SK-N-MC (cell line): ENCODE measurements at regions not wholly inside any gene's neighbourhood (a gene's known extent, or its start where the extent isn't known, plus 50 kb on each side); places are given as distances from the start of the nearest gene placed in this dataset.

Experiments used
- DNase-seq: peaks from one replicate; pipeline ENCODE4 v3.0.0-alpha.2; 2011; ENCODE audit warnings: low read depth, low spot score
- H3K27ac ChIP-seq: fragments of 200-600 bp; sonication (generic); 2 replicates; pipeline ENCODE4 v1.5.1; 2016; ENCODE audit warnings: mixed run types
- H3K36me3 ChIP-seq: fragments of 200-600 bp; sonication (generic); 2 replicates; pipeline ENCODE4 v1.6.1; 2017; ENCODE audit warnings: antibody characterized with exemption, low read length, mixed read lengths; ENCODE audit not compliant: insufficient read depth
- H3K4me3 ChIP-seq: fragments of 200-600 bp; sonication (generic); 2 replicates; pipeline ENCODE4 v1.5.1; 2016
- H3K9ac ChIP-seq: fragments of 200-600 bp; sonication (generic); 2 replicates; pipeline ENCODE4 v1.8.0; 2017; ENCODE audit warnings: mixed run types, mixed read lengths; ENCODE audit not compliant: insufficient read length
- H3K9me3 ChIP-seq: fragments of 200-600 bp; sonication (generic); 2 replicates; pipeline ENCODE4 v1.6.1; 2017; ENCODE audit warnings: low read depth, mild to moderate bottlenecking, antibody characterized with exemption, low read length, moderate library complexity, mixed read lengths
- EZH2 ChIP-seq: fragments of 200-600 bp; sonication (generic); IDR thresholded peaks from one replicate; pipeline ENCODE4 v1.6.1; 2017; ENCODE audit warnings: antibody characterized with exemption
- FOXP2 ChIP-seq: optimal IDR thresholded peaks from 2 replicates; pipeline ENCODE3; 2011; ENCODE audit warnings: mild to moderate bottlenecking, moderate library complexity; ENCODE audit not compliant: insufficient read depth; ENCODE audit errors: extremely low read length, control extremely low read depth
- POLR2AphosphoS5 ChIP-seq: IDR thresholded peaks from 2 replicates; pipeline ENCODE4 v1.6.1; 2012; ENCODE audit warnings: mild to moderate bottlenecking, low read depth, low read length, borderline replicate concordance

DNA sequence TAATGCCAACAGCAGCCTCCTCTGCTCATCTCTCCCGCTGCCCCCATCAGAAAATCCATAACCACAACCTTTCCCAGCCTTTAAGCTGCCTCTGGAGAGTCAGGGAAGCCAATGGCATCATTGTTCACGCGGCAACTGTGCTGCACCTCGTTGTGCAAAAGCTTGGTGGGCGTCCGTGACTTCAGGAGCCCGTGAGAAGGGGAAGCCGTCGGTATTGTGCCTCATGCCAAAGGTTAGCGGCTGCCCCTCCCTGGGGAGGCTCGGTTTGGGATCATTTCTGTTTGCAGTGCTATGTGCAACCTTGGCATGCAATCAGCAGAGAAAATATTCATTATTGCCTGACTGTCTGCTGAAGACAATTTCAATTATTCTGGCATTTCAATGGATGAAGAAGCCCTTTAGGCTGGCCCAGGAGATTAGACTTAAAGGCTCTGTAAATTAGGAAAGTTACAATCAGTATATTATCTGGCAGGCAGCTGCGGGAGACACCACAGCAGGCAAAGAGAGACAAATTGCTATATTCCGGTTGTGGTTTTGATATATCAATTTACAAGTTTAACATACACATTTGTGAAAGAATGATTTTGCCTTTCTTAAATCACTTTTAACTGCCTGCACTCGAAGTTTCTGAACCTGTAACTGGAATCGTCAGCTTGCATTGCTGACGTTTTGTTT, 244.5 kb downstream of the GATA3 start:
- TF ChIP-seq FOXP2 (no peak), POLR2AphosphoS5 (no peak; the same call in 1 of the 2 replicates), EZH2 (no peak)
- H3K9me3 ChIP-seq, result no peaks in the 10 kb centered on the region
- H3K27ac ChIP-seq, result no peak overlapping the region
- H3K4me3 ChIP-seq, result peak overlapping the region; percentile 43; the same call in 1 of the 2 replicates
- no peaks in the 10 kb centered on the region for H3K36me3 ChIP-seq
- DNase-seq, result peak; percentile 20
- no peak overlapping the region for H3K9ac ChIP-seq

- no peak for TF ChIP-seq FOXP2
- no peak for TF ChIP-seq POLR2AphosphoS5
- no peak for TF ChIP-seq EZH2
- H3K27ac ChIP-seq, result no peak overlapping the region
- no peaks in the 10 kb centered on the region for H3K9me3 ChIP-seq
- DNase-seq, result no peak
- H3K36me3 ChIP-seq, result no peaks in the 10 kb centered on the region
- H3K9ac ChIP-seq, result no peak overlapping the region
- H3K4me3 ChIP-seq, result no peak overlapping the region
Observed at GRCh38 chr10:8300925-8301324, 246.4 kb downstream of the GATA3 start.

GRCh38 chr10:8301333-8301732, 246.8 kb downstream of the GATA3 start:
- no peaks in the 10 kb centered on the region for H3K9me3 ChIP-seq
- no peak for DNase-seq

DNA sequence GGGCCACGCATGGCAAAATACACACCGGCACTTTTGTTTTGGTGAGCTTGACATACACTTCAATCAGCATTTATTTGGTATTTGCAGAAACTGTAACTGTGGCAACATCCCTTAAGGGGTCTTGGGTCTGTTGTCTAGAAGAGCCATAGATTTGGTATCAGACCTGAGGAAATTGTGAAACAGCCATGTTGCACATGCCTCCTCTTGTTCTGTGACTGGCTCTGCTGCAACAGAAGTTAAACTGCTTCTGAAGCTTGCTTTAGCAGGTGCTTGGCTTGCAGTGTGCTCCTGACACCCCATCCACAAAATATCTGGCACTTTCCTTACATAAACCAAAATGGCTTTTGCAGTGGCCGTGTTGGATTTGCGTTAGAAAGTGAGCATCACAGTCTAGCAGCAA, 247.3 kb downstream of the GATA3 start:
- no peak for TF ChIP-seq EZH2
- no peak for TF ChIP-seq POLR2AphosphoS5
- TF ChIP-seq FOXP2, result no peak
- H3K9ac ChIP-seq, result no peak overlapping the region
- no peak for DNase-seq
- H3K9me3 ChIP-seq, result no peaks in the 10 kb centered on the region
- H3K4me3 ChIP-seq, result no peak overlapping the region
- no peaks in the 10 kb centered on the region for H3K36me3 ChIP-seq
- H3K27ac ChIP-seq, result no peak overlapping the region

More at GRCh38 chr10:8301333-8301732, 246.8 kb downstream of the GATA3 start:
- Histone ChIP-seq H3K27ac (no peak overlapping the region), H3K9ac (no peak overlapping the region), H3K36me3 (no peaks in the 10 kb centered on the region), H3K4me3 (no peak overlapping the region)
- TF ChIP-seq POLR2AphosphoS5 (no peak), FOXP2 (no peak), EZH2 (no peak)

- no peak overlapping the region for H3K27ac ChIP-seq
- H3K4me3 ChIP-seq, result no peak overlapping the region
- no peaks in the 10 kb centered on the region for H3K9me3 ChIP-seq
- DNase-seq, result no peak
- TF ChIP-seq EZH2 (no peak), FOXP2 (no peak), POLR2AphosphoS5 (no peak)
- no peak overlapping the region for H3K9ac ChIP-seq
- H3K36me3 ChIP-seq, result no peaks in the 10 kb centered on the region
Observed at GRCh38 chr10:8302565-8302964, 248.1 kb downstream of the GATA3 start.

GRCh38 chr10:8304861-8305260, 250.4 kb downstream of the GATA3 start:
- H3K9ac ChIP-seq, result no peak overlapping the region
- no peak overlapping the region for H3K27ac ChIP-seq
- TF ChIP-seq POLR2AphosphoS5, result no peak
- no peak for TF ChIP-seq EZH2
- no peak for TF ChIP-seq FOXP2
- no peak overlapping the region for H3K4me3 ChIP-seq
- no peak for DNase-seq
- H3K9me3 ChIP-seq, result no peaks in the 10 kb centered on the region
- no peaks in the 10 kb centered on the region for H3K36me3 ChIP-seq

- H3K9ac ChIP-seq, result no peak overlapping the region
- no peak for TF ChIP-seq POLR2AphosphoS5
- TF ChIP-seq FOXP2, result no peak
- TF ChIP-seq EZH2, result no peak
- no peaks in the 10 kb centered on the region for H3K9me3 ChIP-seq
- no peak overlapping the region for H3K27ac ChIP-seq
- no peak for DNase-seq
- H3K36me3 ChIP-seq, result no peaks in the 10 kb centered on the region
- H3K4me3 ChIP-seq, result no peak overlapping the region
Observed at GRCh38 chr10:8305876-8306652, 251.6 kb downstream of the GATA3 start.

GRCh38 chr10:8306685-8307364, 252.3 kb downstream of the GATA3 start:
- H3K4me3 ChIP-seq, result no peak overlapping the region
- DNase-seq, result no peak
- H3K9ac ChIP-seq, result no peak overlapping the region
- no peak for TF ChIP-seq POLR2AphosphoS5
- no peak for TF ChIP-seq FOXP2
- no peak for TF ChIP-seq EZH2
- no peaks in the 10 kb centered on the region for H3K36me3 ChIP-seq
- no peaks in the 10 kb centered on the region for H3K9me3 ChIP-seq
- no peak overlapping the region for H3K27ac ChIP-seq
